ENCODE measurements at regions not wholly inside any gene's neighbourhood (a gene's known extent, or its start where the extent isn't known, plus 50 kb on each side); places are given as distances from the start of the nearest gene placed in this dataset.

DNA sequence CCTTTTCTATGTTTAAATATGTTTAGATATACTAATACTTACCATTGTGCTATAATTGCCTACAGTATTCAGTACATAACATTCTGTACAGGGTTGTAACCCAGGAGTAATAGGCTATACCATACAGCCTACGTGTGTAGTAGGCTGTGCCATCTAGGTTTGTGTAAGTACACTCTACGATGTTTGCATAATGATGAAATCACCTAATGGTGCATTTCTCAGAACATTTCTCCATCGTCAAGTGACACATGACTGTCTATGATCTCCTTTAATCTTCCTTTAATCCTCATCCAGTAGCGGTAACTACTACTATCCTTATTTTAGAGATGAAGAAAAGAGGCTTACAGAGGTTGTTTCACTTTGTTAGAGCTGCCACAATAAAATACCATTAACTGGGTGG, 369.2 kb downstream of the PLK2 start:
- in situ Hi-C loops (cut with HindIII; ENCODE audit: low sequenced_read_pairs): no loop called here
- DNase-seq (ENCODE audit: low spot score): no peak

DNA sequence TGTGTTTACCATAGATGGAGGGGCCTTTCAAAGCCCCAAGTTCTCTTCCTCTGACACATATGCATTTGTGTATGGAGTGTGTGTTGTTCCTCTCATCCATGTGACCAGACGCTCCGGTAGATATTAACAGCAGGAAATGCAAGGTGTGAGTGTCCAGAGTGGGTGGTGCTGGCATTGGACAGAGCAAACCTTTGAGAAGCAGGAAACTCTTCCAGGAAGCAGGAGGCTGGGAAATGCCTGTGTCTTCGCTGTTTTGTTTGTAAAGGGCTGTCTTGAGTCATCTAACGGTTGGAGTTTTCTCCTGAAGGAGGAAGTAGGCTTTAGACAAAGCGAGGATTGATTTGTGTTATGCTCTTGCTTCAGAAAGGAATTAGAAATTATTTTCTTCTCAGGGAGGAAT, 370.9 kb downstream of the PLK2 start:
- in situ Hi-C loops (cut with HindIII; ENCODE audit: low sequenced_read_pairs): no loop called here
- DNase-seq (ENCODE audit: low spot score): no peak

DNA sequence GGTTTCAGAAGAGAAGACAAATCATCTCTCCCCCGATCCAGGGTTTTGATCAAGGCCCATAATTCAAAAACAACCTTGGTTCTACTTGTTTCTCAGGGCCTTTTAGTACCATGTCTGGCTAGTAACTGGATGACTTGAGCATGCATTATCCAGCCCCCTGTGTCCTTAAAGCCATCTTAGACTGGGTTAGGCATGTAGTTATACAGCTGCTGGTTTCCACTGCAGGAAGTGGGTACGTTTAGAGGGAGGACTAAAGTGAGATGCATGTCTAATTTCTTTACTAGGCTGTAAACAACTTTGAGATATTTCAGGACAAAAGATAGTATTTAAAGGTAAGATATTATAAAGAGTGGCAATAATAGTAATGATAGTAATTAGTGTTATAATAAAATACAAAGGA, 372.0 kb downstream of the PLK2 start:
- no peak for DNase-seq (ENCODE audit: low spot score)
- in situ Hi-C loops (cut with HindIII; ENCODE audit: low sequenced_read_pairs): no loop called here

DNA sequence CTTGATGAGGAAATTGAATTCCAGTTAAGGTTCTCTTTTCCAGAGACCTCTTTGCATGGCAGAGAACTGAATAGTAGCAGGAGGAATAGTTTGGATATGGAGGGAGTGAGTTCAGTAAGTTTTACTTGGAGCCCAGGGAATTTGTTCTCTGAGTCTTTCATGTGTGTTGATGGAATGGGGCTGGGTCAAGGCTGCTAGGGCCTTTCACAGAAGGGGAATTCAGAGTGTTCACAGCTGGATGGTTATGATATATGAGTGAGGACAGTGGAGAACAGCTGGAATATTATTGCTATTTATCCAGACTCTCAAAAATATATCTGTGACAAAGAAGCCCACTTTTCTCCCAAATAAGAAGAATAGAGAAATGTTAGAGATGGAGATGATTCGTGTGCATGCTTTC, 372.8 kb downstream of the PLK2 start:
- in situ Hi-C loops (cut with HindIII; ENCODE audit: low sequenced_read_pairs): no loop called here

DNA sequence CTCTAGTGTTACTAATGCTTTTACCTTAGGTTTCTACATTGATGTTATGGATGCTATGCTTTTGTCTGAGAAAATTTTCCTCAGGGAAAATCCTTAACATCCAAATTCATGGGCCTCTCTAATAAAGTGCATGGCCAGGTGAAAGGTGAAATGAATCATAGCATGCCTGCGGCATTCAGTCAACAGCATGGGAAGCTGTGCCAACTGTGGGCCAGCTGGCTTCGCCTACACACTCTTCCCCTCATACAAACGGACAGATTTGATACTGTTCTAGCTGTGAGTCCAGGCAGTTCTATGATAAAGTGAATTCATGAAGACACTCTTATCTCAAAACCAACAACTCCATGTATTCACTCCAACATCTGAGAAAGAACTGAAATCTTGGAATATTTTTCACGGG, 374.1 kb downstream of the PLK2 start:
- DNase-seq (ENCODE audit: low spot score): no peak
- in situ Hi-C loops (cut with HindIII; ENCODE audit: low sequenced_read_pairs): no loop called here

More for the DNA sequence above, 372.8 kb downstream of the PLK2 start:
- DNase-seq (ENCODE audit: low spot score): no peak

- no peak for DNase-seq (ENCODE audit: low spot score)
- in situ Hi-C loops (cut with HindIII; ENCODE audit: low sequenced_read_pairs): no loop called here
Measured at GRCh38 chr5:58081435-58081834, 378.5 kb downstream of the PLK2 start.

- in situ Hi-C loops (cut with HindIII; ENCODE audit: low sequenced_read_pairs): no loop called here
- DNase-seq (ENCODE audit: low spot score): no peak
Measured at GRCh38 chr5:58080573-58080972, 379.3 kb downstream of the PLK2 start.

GRCh38 chr5:58077966-58078365, 381.9 kb downstream of the PLK2 start:
- DNase-seq (ENCODE audit: low spot score): no peak
- in situ Hi-C loops (cut with HindIII; ENCODE audit: low sequenced_read_pairs): no loop called here

DNA sequence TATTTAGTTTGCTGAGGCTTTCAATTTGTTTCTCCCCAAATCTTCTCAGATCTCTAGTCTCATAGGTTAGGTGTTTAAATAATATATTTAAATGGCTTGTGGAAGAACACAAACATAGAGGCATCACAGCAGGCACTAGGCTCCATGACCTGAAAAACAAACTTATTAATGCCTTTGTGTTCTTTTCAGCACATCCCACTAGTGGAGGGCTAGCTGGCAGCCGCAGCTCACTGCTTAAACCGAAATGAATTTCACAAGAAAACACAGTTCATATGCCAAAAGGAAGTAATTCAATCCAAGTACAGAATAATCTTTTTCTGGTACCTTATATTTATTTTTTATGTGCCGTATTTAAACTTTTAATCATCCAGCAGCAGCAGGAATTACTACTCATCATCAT, 382.5 kb downstream of the PLK2 start:
- no peak for DNase-seq (ENCODE audit: low spot score)
- in situ Hi-C loops (cut with HindIII; ENCODE audit: low sequenced_read_pairs): no loop called here

GRCh38 chr5:58076483-58077257, 383.2 kb downstream of the PLK2 start:
- DNase-seq (ENCODE audit: low spot score): no peak
- in situ Hi-C loops (cut with HindIII; ENCODE audit: low sequenced_read_pairs): no loop called here

DNA sequence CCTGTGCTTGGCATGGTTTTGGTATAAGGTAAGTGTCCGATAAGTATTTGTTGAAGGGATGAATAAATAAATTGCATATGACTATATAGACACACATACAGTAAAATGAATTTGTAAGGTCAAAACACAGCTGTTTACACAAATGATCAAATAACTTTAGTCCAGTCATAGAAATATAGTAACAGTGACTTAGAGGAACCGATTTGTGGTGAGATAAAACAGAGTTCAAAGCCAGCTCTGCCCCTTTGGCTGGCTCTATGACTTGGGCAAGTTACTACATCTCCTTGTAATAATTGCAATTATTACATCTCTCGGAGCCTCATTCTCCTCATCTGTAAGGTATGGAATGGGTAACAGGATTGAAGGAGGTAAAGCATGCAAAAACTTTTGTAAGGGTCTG, 384.0 kb downstream of the PLK2 start:
- in situ Hi-C loops (cut with HindIII; ENCODE audit: low sequenced_read_pairs): no loop called here

DNA sequence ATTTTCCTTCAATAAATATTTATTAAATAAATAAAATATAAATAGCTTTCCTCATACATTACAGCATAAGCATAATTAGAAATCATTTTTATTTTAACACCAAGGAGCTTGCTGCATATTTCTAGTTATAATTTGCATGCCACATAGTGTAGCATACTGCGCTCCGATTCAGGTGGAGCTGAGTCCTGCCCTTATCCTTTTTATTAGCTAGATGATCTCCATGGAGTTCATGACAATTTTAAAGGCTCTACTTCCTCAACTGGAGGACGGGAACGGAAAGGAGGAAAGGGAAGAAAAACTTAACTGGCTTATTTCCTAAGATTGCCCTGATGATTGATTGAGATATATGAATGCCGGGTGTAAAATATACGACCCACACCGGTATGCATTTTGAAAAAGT, 385.2 kb downstream of the PLK2 start:
- no peak for DNase-seq (ENCODE audit: low spot score)
- in situ Hi-C loops (cut with HindIII; ENCODE audit: low sequenced_read_pairs): no loop called here

More for the DNA sequence above, 384.0 kb downstream of the PLK2 start:
- no peak for DNase-seq (ENCODE audit: low spot score)

GRCh38 chr5:58074222-58074621, 385.7 kb downstream of the PLK2 start:
- in situ Hi-C loops (cut with HindIII; ENCODE audit: low sequenced_read_pairs): no loop called here
- no peak for DNase-seq (ENCODE audit: low spot score)

DNA sequence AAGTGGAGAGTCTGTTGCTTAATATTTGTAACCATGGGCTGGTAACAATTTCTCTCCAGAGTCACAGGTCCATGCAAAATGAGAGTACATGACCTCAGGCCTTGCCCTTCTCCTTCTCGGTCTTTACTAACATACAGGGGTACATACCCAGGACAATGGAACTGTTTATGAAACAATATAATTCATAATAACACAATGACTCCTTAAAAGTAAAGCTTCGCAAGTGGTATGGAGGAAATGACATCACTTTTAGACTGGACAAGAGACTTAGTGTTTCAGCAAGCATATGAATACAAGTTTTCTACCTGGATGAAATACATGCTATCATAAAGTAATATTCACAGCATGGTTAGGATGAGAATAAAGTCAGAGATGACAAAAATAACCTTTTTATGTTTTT, 386.6 kb downstream of the PLK2 start:
- in situ Hi-C loops (cut with HindIII; ENCODE audit: low sequenced_read_pairs): no loop called here
- DNase-seq (ENCODE audit: low spot score): no peak

GRCh38 chr5:58072300-58072965, 387.5 kb downstream of the PLK2 start:
- in situ Hi-C loops (cut with HindIII; ENCODE audit: low sequenced_read_pairs): no loop called here
- DNase-seq (ENCODE audit: low spot score): no peak

- in situ Hi-C loops (cut with HindIII; ENCODE audit: low sequenced_read_pairs): no loop called here
- DNase-seq (ENCODE audit: low spot score): no peak
Measured at GRCh38 chr5:58071566-58071965, 388.3 kb downstream of the PLK2 start.

GRCh38 chr5:58069846-58070245, 390.0 kb downstream of the PLK2 start:
- in situ Hi-C loops (cut with HindIII; ENCODE audit: low sequenced_read_pairs): no loop called here
- DNase-seq (ENCODE audit: low spot score): no peak

DNA sequence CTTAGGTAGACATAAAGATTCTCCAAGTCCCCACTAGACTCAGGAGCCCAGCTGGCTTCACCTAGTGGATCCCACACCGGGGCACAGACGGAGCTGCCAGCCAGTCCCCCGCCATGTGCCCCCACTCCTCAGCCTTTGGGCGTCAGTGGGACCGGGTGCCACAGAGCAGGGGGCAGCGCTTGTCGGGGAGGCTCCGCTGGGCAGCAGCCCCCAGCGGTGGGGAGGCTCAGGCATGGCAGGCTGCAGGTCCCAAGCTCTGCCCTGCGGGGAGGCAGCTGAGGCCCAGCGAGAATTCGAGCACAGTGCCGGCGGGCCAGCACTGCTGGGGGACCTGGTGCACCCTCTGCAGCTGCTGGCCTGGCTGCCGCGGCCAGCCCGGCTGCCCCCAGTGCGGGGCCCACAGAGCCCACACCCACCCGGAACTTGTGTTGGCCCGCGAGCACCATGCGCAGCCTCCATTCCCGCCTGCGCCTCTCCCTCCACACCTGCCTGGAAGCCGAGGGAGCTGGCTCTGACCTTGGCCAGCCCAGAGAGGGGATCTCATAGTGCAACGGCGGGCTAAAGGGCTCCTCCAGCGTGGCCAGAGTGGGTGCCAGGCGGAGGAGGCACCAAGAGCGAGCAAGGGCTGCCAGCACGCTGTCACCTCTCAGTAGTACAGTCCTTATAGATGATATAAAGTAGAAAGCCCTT, 390.7 kb downstream of the PLK2 start:
- no peak for DNase-seq (ENCODE audit: low spot score)
- in situ Hi-C loops (cut with HindIII; ENCODE audit: low sequenced_read_pairs): no loop called here

DNA sequence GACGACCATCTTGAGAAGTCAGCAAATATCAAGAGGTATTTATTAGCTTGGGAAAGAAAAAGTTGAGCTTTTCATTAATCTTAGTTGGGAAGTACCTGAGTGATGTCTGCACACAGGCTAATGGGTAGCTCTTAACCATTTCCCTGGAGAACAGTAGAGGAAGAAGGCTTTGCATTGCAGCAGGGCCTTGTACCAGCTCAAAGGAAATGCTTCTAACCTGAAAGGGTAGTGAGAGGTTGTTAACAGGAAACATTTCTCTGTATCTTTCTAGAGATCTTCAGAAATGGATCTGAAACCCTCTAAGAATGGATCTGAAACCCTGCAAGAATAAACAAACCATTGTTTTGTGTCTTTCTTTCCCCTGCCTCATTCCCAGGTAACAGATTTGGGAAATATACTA, 393.3 kb downstream of the PLK2 start:
- in situ Hi-C loops (cut with HindIII; ENCODE audit: low sequenced_read_pairs): no loop called here
- no peak for DNase-seq (ENCODE audit: low spot score)

DNA sequence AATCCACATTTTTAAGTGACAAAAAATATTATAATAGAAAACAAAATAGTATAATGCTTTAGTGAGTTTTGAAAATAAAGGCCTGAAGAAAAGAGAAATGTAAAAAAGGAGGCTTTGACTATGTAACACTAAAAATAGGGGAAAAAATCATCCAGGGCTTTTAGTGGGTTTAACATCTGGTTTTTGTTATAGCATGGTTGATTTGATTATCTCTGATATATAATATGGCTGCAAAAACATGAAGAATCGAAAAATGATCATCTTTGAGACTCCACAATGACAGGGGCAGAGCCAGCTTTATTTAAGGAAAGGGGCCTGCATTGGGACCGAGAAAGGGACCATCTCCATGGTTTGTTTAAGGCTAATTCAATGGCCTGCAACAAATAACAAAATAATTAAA, 393.8 kb downstream of the PLK2 start:
- no peak for DNase-seq (ENCODE audit: low spot score)
- in situ Hi-C loops (cut with HindIII; ENCODE audit: low sequenced_read_pairs): no loop called here
